Activated CD4-positive, alpha-beta T cell treated with anti-CD3 and anti-CD28 coated beads for 36 hours (primary cell): ENCODE measurements at regions not wholly inside any gene's neighbourhood (a gene's known extent, or its start where the extent isn't known, plus 50 kb on each side); places are given as distances from the start of the nearest gene placed in this dataset.

Experiments
- ATAC-seq: fragments of 200-7000 bp; cut with Tn5 transposase; one replicate; pipeline ENCODE4 v1.10.0; 2021; ENCODE audit warnings: mild to moderate bottlenecking, moderate library complexity
- CTCF ChIA-PET: fragments of 350-600 bp; sonication (Branson Sonifier 250); formaldehyde crosslinking; loops from one replicate; lab custom pipeline; 2021; ENCODE audit warnings: antibody characterized with exemption; lab: Charles Lee
- POLR2A ChIA-PET: fragments of 350-600 bp; sonication (Branson Sonifier 250); formaldehyde crosslinking; loops from one replicate; lab custom pipeline; 2021; ENCODE audit warnings: antibody characterized with exemption, inconsistent platforms; lab: Charles Lee
- DNase-seq: peaks from one replicate; pipeline ENCODE4 v3.0.0-alpha.2; 2020
- H3K27ac Mint-ChIP-seq: one replicate; pipeline ENCODE4 v1.8.0; 2021; ENCODE audit warnings: mixed read lengths
- H3K27me3 Mint-ChIP-seq: one replicate; pipeline ENCODE4 v1.8.0; 2021; ENCODE audit warnings: mixed read lengths
- H3K36me3 Mint-ChIP-seq: one replicate; pipeline ENCODE4 v1.8.0; 2021; ENCODE audit warnings: low read depth, mixed read lengths
- H3K4me1 Mint-ChIP-seq: one replicate; pipeline ENCODE4 v1.8.0; 2021; ENCODE audit warnings: mixed read lengths
- H3K4me3 Mint-ChIP-seq: one replicate; pipeline ENCODE4 v1.8.0; 2021; ENCODE audit warnings: mild to moderate bottlenecking, moderate library complexity, mixed read lengths
- H3K9me3 Mint-ChIP-seq: one replicate; pipeline ENCODE4 v1.8.0; 2021; ENCODE audit warnings: low read depth, mixed read lengths
- intact Hi-C, 2 experiments: fragments of 100-400 bp; cut with DNase I in 1 of 2; cut with micrococcal nuclease in 1 of 2; formaldehyde crosslinking; loops; one replicate each; pipeline versions ENCODE4 v1.14.2 to v1.15.1; 2022 to 2024; cut with DNase I, micrococcal nuclease

DNA sequence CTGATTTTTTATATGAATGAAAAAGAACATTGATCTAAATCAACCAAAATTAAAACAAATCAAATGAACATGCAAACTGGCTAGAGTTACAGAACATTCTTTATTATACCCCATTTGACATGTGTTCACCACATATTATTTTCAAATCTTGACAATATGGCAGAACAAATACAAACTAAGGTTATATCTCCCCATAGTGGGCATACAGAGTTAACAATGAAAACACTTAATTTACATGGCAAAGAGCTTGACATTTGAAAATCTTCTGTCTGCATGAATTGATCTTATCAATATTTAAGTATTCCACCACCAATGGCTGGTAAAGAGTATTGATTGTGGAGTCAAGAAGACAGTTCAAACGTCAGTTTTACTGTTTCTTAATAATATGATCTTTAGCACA, 197.9 kb upstream of the ANO3 start:
- Mint-ChIP-seq H3K9me3 (peaks cover 2% of the 10 kb centered on the region), H3K27ac (no peak overlapping the region), H3K4me1 (no peaks in the 10 kb centered on the region), H3K36me3 (no peaks in the 10 kb centered on the region), H3K4me3 (no peak overlapping the region), H3K27me3 (no peaks in the 10 kb centered on the region)
- intact Hi-C loops, result no loop called here
- ATAC-seq (no peak), DNase-seq (no peak)
- POLR2A ChIA-PET, result no interaction called here
- CTCF ChIA-PET, result no interaction called here

GRCh38 chr11:26134481-26135355, 197.2 kb upstream of the ANO3 start:
- POLR2A ChIA-PET, result no interaction called here
- no peak overlapping the region for H3K4me3 Mint-ChIP-seq
- intact Hi-C loops, result no loop called here
- H3K27me3 Mint-ChIP-seq, result no peaks in the 10 kb centered on the region
- H3K9me3 Mint-ChIP-seq, result peaks cover 3% of the 10 kb centered on the region
- DNase-seq, result no peak
- H3K36me3 Mint-ChIP-seq, result no peaks in the 10 kb centered on the region
- no peak for ATAC-seq
- no peak overlapping the region for H3K27ac Mint-ChIP-seq
- no peaks in the 10 kb centered on the region for H3K4me1 Mint-ChIP-seq
- CTCF ChIA-PET, result no interaction called here

GRCh38 chr11:26137651-26138050, 194.3 kb upstream of the ANO3 start:
- ATAC-seq (no peak), DNase-seq (no peak)
- H3K9me3 Mint-ChIP-seq, result peaks cover 3% of the 10 kb centered on the region
- intact Hi-C loops, result no loop called here
- H3K4me3 Mint-ChIP-seq, result no peak overlapping the region
- no peaks in the 10 kb centered on the region for H3K27me3 Mint-ChIP-seq
- H3K4me1 Mint-ChIP-seq, result no peaks in the 10 kb centered on the region
- POLR2A ChIA-PET, result no interaction called here
- CTCF ChIA-PET, result interaction anchor here (0.7 kb wide), 1 partner anchor 764 kb away, joined by 3 read pairs; no protein-coding TSS in a partner anchor
- H3K36me3 Mint-ChIP-seq, result no peaks in the 10 kb centered on the region
- no peak overlapping the region for H3K27ac Mint-ChIP-seq

DNA sequence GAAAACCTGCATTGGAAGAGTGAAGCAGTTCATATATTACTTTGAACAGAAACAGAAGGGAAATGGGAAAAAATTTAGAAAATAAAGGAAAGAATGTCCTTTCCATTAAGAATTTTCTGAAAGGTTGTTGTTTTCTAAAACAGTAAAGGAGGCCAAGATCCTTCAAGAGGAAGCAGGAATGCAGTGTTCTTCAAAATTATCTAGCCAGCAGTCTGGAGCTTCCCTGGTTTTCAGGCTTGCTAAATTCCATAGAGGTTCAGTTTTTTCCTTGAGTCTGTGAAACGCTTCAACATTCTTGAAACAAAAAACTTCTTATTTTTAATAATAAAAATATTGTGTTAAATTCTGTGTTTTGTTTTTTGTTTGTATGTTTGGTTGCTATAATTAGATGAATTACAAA, 189.0 kb upstream of the ANO3 start:
- CTCF ChIA-PET, result no interaction called here
- no peaks in the 10 kb centered on the region for H3K27me3 Mint-ChIP-seq
- no peaks in the 10 kb centered on the region for H3K4me1 Mint-ChIP-seq
- POLR2A ChIA-PET, result no interaction called here
- DNase-seq (no peak), ATAC-seq (no peak)
- no peaks in the 10 kb centered on the region for H3K36me3 Mint-ChIP-seq
- peaks cover 1% of the 10 kb centered on the region for H3K9me3 Mint-ChIP-seq
- intact Hi-C loops, result no loop called here
- no peak overlapping the region for H3K4me3 Mint-ChIP-seq
- H3K27ac Mint-ChIP-seq, result no peak overlapping the region

- no peak for ATAC-seq
- Mint-ChIP-seq H3K4me1 (no peaks in the 10 kb centered on the region), H3K4me3 (no peak overlapping the region), H3K36me3 (no peaks in the 10 kb centered on the region), H3K27me3 (no peaks in the 10 kb centered on the region), H3K27ac (no peak overlapping the region), H3K9me3 (peaks cover 1% of the 10 kb centered on the region)
- no peak for DNase-seq
- ChIA-PET POLR2A (no interaction called here), CTCF (no interaction called here)
- intact Hi-C loops, result no loop called here
Measured at GRCh38 chr11:26143566-26144290, 188.2 kb upstream of the ANO3 start.

- ATAC-seq, result no peak
- H3K4me1 Mint-ChIP-seq, result no peaks in the 10 kb centered on the region
- intact Hi-C loops, result no loop called here
- no peak overlapping the region for H3K4me3 Mint-ChIP-seq
- H3K27me3 Mint-ChIP-seq, result no peaks in the 10 kb centered on the region
- CTCF ChIA-PET, result no interaction called here
- H3K9me3 Mint-ChIP-seq, result peaks cover 1% of the 10 kb centered on the region
- no peak overlapping the region for H3K27ac Mint-ChIP-seq
- POLR2A ChIA-PET, result no interaction called here
- DNase-seq, result no peak
- H3K36me3 Mint-ChIP-seq, result no peaks in the 10 kb centered on the region
Measured at GRCh38 chr11:26144291-26144690, 187.6 kb upstream of the ANO3 start.

- no peak overlapping the region for H3K27ac Mint-ChIP-seq
- ATAC-seq (no peak), DNase-seq (no peak)
- H3K36me3 Mint-ChIP-seq, result no peaks in the 10 kb centered on the region
- no peaks in the 10 kb centered on the region for H3K4me1 Mint-ChIP-seq
- POLR2A ChIA-PET, result no interaction called here
- H3K27me3 Mint-ChIP-seq, result no peaks in the 10 kb centered on the region
- intact Hi-C loops, result no loop called here
- H3K9me3 Mint-ChIP-seq, result no peaks in the 10 kb centered on the region
- CTCF ChIA-PET, result no interaction called here
- no peak overlapping the region for H3K4me3 Mint-ChIP-seq
Measured at GRCh38 chr11:26144911-26145310, 187.0 kb upstream of the ANO3 start.

- no peaks in the 10 kb centered on the region for H3K27me3 Mint-ChIP-seq
- no peak overlapping the region for H3K27ac Mint-ChIP-seq
- DNase-seq, result no peak
- H3K4me3 Mint-ChIP-seq, result no peak overlapping the region
- H3K36me3 Mint-ChIP-seq, result no peaks in the 10 kb centered on the region
- POLR2A ChIA-PET, result no interaction called here
- CTCF ChIA-PET, result no interaction called here
- intact Hi-C loops, result no loop called here
- H3K4me1 Mint-ChIP-seq, result no peaks in the 10 kb centered on the region
- H3K9me3 Mint-ChIP-seq, result peaks cover 6% of the 10 kb centered on the region
- ATAC-seq, result no peak
Measured at GRCh38 chr11:26149585-26149984, 182.3 kb upstream of the ANO3 start.

- no peaks in the 10 kb centered on the region for H3K27me3 Mint-ChIP-seq
Measured at GRCh38 chr11:26150031-26150430, 181.9 kb upstream of the ANO3 start.

DNA sequence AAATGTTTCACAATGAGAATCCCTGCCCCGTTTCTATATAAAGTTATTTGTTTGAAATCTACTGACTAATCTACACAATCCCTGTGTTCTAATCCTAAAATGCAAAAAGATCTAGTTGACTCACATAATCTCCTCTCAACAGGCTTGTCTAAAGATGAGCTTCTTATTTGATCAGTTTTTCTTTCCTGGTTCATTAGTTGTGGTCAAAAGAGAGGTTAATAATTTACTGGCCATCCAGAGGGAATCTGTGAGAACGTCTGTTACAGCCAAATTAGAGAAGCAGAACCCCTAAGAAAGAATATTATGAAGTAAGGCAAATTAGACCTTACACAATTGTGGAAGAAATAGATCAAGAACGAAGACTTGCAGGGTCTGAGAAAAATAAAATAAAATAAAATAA, 173.7 kb upstream of the ANO3 start:
- DNase-seq (no peak), ATAC-seq (no peak)
- H3K27me3 Mint-ChIP-seq, result no peaks in the 10 kb centered on the region
- POLR2A ChIA-PET, result no interaction called here
- CTCF ChIA-PET, result no interaction called here
- no peak overlapping the region for H3K4me3 Mint-ChIP-seq
- no peaks in the 10 kb centered on the region for H3K36me3 Mint-ChIP-seq
- no peaks in the 10 kb centered on the region for H3K4me1 Mint-ChIP-seq
- H3K27ac Mint-ChIP-seq, result no peak overlapping the region
- H3K9me3 Mint-ChIP-seq, result peaks cover 14% of the 10 kb centered on the region
- intact Hi-C loops, result no loop called here

More at GRCh38 chr11:26150031-26150430, 181.9 kb upstream of the ANO3 start:
- Mint-ChIP-seq H3K36me3 (no peaks in the 10 kb centered on the region), H3K4me1 (no peaks in the 10 kb centered on the region), H3K9me3 (peaks cover 9% of the 10 kb centered on the region), H3K27ac (no peak overlapping the region), H3K4me3 (no peak overlapping the region)
- DNase-seq (no peak), ATAC-seq (no peak)
- ChIA-PET POLR2A (no interaction called here), CTCF (no interaction called here)
- intact Hi-C loops, result no loop called here

GRCh38 chr11:26162291-26162690, 169.6 kb upstream of the ANO3 start:
- no peak for DNase-seq
- intact Hi-C loops, result no loop called here
- POLR2A ChIA-PET, result no interaction called here
- H3K27ac Mint-ChIP-seq, result no peak overlapping the region
- peaks cover 5% of the 10 kb centered on the region for H3K9me3 Mint-ChIP-seq
- ATAC-seq, result no peak
- H3K4me1 Mint-ChIP-seq, result no peaks in the 10 kb centered on the region
- no peaks in the 10 kb centered on the region for H3K27me3 Mint-ChIP-seq
- no peak overlapping the region for H3K4me3 Mint-ChIP-seq
- no peaks in the 10 kb centered on the region for H3K36me3 Mint-ChIP-seq
- CTCF ChIA-PET, result no interaction called here

- H3K4me1 Mint-ChIP-seq, result no peaks in the 10 kb centered on the region
- no peaks in the 10 kb centered on the region for H3K36me3 Mint-ChIP-seq
- no peak overlapping the region for H3K4me3 Mint-ChIP-seq
- H3K27ac Mint-ChIP-seq, result no peak overlapping the region
- H3K9me3 Mint-ChIP-seq, result peaks cover 2% of the 10 kb centered on the region
- ChIA-PET CTCF (no interaction called here), POLR2A (no interaction called here)
- ATAC-seq (no peak), DNase-seq (no peak)
- intact Hi-C loops, result no loop called here
- no peaks in the 10 kb centered on the region for H3K27me3 Mint-ChIP-seq
Measured at GRCh38 chr11:26186389-26186788, 145.5 kb upstream of the ANO3 start.
